ENCODE measurements at regions not wholly inside any gene's neighbourhood (a gene's known extent, or its start where the extent isn't known, plus 50 kb on each side); places are given as distances from the start of the nearest gene placed in this dataset.

GRCh38 chr3:113339616-113340244 lies 101.6 kb downstream of the CFAP44 start:
- TF ChIP-seq CTCF (IDR thresholded peaks at IDR 0.05) (peak; percentile 39), ZFX (IDR thresholded peaks at IDR 0.05; ENCODE audit: borderline replicate concordance) (no peak)
